ENCODE measurements at regions not wholly inside any gene's neighbourhood (a gene's known extent, or its start where the extent isn't known, plus 50 kb on each side); places are given as distances from the start of the nearest gene placed in this dataset.

DNA sequence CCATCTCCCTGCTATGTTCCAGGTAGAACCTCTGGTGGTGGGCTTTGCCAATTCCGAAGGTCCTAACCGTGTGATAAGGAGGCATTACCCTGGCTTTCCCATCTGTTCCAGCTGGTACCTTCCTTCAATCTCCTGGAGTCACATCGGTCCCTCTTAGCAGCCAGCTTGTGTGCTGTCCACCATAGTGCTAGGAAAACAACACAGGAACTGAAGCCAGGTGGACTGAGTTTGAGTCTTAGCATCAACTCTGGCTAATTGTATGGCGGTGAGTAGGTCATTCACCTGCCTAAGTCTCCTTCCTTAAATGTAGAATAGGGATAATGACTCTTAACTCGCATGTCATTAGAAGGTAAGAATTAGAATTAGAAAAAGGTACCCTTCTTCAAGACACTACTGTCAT lies 159.6 kb upstream of the E2F8 start:
- TF ChIP-seq, protein P1, sequence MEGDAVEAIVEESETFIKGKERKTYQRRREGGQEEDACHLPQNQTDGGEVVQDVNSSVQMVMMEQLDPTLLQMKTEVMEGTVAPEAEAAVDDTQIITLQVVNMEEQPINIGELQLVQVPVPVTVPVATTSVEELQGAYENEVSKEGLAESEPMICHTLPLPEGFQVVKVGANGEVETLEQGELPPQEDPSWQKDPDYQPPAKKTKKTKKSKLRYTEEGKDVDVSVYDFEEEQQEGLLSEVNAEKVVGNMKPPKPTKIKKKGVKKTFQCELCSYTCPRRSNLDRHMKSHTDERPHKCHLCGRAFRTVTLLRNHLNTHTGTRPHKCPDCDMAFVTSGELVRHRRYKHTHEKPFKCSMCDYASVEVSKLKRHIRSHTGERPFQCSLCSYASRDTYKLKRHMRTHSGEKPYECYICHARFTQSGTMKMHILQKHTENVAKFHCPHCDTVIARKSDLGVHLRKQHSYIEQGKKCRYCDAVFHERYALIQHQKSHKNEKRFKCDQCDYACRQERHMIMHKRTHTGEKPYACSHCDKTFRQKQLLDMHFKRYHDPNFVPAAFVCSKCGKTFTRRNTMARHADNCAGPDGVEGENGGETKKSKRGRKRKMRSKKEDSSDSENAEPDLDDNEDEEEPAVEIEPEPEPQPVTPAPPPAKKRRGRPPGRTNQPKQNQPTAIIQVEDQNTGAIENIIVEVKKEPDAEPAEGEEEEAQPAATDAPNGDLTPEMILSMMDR (IDR thresholded peaks at IDR 0.05; ENCODE audit: low read depth, low read length): no peak
- no peak for TF ChIP-seq POLR2A (IDR thresholded peaks at IDR 0.05; ENCODE audit: extremely low read depth, insufficient read length)
- TF ChIP-seq, protein P2, sequence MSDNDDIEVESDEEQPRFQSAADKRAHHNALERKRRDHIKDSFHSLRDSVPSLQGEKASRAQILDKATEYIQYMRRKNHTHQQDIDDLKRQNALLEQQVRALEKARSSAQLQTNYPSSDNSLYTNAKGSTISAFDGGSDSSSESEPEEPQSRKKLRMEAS (IDR thresholded peaks at IDR 0.05; ENCODE audit: low read depth, low read length): no peak
- no peak for TF ChIP-seq MYC (IDR thresholded peaks at IDR 0.05; ENCODE audit: low read depth, low read length)

Measured in NB4 (cell line).